Thyroid gland (tissue), 4 donors: ENCODE measurements at regions not wholly inside any gene's neighbourhood (a gene's known extent, or its start where the extent isn't known, plus 50 kb on each side); places are given as distances from the start of the nearest gene placed in this dataset.

Experiments used
- POLR2A ChIP-seq, 2 donors: fragments of 450-650 bp; IDR thresholded peaks; one replicate each; pipeline ENCODE4 v1.6.1; 2017; ENCODE audit warnings: antibody characterized with exemption in 2 of 2, mild to moderate bottlenecking in 2 of 2, moderate library complexity in 1 of 2
- TF ChIP-seq, protein P1 (sequence below), 6 experiments: fragments of 200-600 bp in 3 of 6; fragments of 450-650 bp in 3 of 6; sonication (generic) in 3 of 6; IDR thresholded peaks; one replicate each; pipeline ENCODE4 v1.5.1; 2016 to 2019; ENCODE audit warnings: antibody characterized with exemption in 6 of 6, mild to moderate bottlenecking in 2 of 6, inconsistent platforms in 1 of 6, moderate library complexity in 1 of 6

DNA sequence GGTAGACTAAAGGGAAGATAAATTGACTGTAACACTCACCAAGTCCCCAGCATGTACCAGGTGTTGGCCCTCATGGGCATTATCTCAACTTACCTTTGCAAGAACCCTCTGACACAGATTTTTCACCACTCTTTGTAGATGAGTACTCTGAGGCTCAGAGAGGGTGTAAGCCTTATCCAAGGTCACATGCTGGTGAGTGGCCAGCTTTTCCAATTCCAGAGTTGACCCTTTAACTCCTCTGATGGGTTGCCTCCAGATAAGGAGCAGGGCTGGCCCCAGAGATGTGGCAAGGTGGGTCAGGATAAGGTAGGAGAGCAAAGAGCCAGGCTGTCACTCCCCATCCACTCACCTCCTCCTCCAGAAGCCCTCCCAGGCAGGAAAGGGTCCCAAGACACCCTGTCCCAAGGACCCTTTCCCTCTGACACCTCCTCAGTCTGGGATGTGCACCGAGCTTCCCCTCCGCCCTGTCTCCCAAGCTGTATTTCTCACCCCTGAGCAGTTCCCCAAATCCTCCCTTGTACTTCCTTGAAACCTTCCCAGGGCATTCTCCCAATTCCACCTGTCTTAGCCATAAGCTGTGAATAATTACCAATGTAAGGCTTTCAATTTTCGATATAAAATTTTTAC, 165.9 kb downstream of the ZFP36L2 start:
- TF ChIP-seq, protein P1, sequence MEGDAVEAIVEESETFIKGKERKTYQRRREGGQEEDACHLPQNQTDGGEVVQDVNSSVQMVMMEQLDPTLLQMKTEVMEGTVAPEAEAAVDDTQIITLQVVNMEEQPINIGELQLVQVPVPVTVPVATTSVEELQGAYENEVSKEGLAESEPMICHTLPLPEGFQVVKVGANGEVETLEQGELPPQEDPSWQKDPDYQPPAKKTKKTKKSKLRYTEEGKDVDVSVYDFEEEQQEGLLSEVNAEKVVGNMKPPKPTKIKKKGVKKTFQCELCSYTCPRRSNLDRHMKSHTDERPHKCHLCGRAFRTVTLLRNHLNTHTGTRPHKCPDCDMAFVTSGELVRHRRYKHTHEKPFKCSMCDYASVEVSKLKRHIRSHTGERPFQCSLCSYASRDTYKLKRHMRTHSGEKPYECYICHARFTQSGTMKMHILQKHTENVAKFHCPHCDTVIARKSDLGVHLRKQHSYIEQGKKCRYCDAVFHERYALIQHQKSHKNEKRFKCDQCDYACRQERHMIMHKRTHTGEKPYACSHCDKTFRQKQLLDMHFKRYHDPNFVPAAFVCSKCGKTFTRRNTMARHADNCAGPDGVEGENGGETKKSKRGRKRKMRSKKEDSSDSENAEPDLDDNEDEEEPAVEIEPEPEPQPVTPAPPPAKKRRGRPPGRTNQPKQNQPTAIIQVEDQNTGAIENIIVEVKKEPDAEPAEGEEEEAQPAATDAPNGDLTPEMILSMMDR (IDR thresholded peaks at IDR 0.05), result no peak
- TF ChIP-seq POLR2A (IDR thresholded peaks at IDR 0.05), result no peak
